ENCODE measurements at regions not wholly inside any gene's neighbourhood (a gene's known extent, or its start where the extent isn't known, plus 50 kb on each side); places are given as distances from the start of the nearest gene placed in this dataset.
"Not testable (repeated sequence)": the region's sequence is repeated elsewhere in the genome, so short reads cannot be mapped to it uniquely, and the experiment has no call there.

DNA sequence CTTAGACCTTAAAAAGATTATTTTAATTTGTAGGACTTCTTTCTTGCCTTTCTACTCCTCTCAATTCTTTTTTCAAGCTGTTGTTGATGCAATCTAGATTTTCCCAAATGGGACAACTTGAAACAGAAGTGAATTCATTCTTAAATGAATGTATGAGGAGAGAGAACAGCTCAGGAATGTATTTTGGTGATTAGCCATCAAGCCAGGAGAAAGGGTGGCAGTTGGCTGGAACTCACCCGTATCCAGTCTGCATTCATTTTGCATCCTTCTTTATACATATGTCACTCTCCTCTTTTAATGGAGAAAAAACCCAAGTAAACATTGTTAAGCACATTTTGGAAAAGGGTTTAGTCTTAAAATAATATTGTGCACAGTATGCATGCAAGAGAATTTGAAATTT, 251.3 kb downstream of the REEP3 start:
- in situ Hi-C loops (cut with HindIII; ENCODE audit: low sequenced_read_pairs) = no loop called here

GRCh38 chr10:63773106-63773505, 251.9 kb downstream of the REEP3 start:
- in situ Hi-C loops (cut with HindIII; ENCODE audit: low sequenced_read_pairs) = no loop called here

- in situ Hi-C loops (cut with HindIII; ENCODE audit: low sequenced_read_pairs) = no loop called here
Observed at GRCh38 chr10:63773962-63774361, 252.8 kb downstream of the REEP3 start.

- in situ Hi-C loops (cut with HindIII; ENCODE audit: low sequenced_read_pairs) = no loop called here
Observed at GRCh38 chr10:63780101-63780500, 258.9 kb downstream of the REEP3 start.

DNA sequence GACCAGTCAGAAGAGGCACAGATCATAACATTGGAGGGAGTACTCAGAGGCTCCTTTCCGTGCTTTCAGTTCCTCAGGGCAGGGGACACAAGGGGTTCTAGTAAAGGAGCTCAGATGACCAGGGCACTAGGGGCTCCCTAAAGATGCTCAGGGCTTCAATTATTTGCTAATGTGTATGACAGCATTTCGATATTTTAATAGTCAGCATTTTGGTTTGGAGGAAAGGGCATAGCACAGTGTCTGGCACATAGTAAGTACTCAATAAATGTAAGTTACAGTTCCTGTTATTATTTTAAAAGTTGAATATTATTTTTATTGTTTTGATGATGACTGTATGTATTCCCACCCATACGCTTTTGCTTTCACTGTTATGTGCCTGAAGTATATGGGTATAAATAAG, 260.0 kb downstream of the REEP3 start:
- in situ Hi-C loops (cut with HindIII; ENCODE audit: low sequenced_read_pairs) = no loop called here

DNA sequence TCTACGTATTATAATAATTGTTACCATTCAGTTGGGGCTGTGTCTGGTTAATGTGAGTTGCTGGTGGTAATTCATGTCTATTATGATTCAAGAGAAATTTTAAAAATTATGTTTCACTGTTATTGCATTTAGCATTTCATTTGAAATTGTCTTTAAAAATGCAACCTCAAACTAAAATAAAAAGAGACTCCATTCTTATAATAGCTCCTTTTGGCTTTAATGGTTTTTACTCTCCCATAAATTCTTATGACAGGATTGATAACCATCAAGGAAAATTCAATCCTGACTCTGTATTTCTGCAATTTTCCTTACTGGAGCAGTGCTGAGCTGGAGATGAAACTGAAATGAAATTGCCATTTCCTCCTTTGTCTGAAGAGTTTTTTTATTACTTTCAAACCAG, 262.7 kb downstream of the REEP3 start:
- in situ Hi-C loops (cut with HindIII; ENCODE audit: low sequenced_read_pairs) = no loop called here

GRCh38 chr10:63788152-63788821, 267.1 kb downstream of the REEP3 start:
- in situ Hi-C loops (cut with HindIII; ENCODE audit: low sequenced_read_pairs) = no loop called here

- in situ Hi-C loops (cut with HindIII; ENCODE audit: low sequenced_read_pairs) = no loop called here
Observed at GRCh38 chr10:63795094-63795860, 274.1 kb downstream of the REEP3 start.

DNA sequence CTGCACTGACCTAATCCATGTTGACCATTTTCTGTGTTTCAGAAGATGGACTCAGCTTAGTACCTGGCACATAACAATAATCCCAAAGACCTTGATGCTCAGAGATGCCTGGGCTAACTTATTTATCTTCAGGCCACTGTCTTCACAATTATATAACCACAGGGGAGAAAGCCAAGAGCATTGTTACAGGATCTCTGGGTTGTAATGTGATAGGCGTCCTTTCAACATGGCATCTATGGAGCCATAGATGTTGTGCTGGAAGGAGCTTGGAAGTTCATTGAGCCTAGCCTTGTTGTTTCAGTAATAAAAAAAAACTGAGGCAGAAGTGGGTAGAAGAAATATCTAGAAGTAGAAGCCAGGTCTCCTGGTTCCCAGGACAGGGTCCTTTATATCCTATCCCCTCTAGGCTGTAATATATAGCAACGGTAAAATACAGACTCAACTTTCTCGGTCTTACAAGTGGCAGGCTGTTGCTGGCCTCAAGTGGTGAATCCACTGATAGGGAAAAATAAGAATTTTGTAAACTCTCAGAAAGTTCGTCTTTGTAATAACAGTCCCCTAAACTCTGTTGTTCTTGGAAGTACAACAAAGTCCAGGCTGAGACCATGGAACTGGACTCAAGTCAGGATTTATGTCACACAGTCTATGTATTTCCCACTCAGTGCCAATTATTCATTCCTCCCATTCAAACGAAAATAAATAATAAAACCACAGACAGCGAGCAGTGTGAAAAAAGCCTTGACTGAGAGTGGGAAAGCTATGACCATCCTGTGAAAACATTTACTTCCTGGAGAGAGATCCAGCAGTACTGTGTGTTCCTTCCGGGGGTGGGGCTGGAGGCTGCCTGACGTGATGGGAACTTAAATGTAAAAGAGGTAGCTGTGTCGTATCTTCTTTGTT, 277.6 kb downstream of the REEP3 start:
- in situ Hi-C loops (cut with HindIII; ENCODE audit: low sequenced_read_pairs) = no loop called here

DNA sequence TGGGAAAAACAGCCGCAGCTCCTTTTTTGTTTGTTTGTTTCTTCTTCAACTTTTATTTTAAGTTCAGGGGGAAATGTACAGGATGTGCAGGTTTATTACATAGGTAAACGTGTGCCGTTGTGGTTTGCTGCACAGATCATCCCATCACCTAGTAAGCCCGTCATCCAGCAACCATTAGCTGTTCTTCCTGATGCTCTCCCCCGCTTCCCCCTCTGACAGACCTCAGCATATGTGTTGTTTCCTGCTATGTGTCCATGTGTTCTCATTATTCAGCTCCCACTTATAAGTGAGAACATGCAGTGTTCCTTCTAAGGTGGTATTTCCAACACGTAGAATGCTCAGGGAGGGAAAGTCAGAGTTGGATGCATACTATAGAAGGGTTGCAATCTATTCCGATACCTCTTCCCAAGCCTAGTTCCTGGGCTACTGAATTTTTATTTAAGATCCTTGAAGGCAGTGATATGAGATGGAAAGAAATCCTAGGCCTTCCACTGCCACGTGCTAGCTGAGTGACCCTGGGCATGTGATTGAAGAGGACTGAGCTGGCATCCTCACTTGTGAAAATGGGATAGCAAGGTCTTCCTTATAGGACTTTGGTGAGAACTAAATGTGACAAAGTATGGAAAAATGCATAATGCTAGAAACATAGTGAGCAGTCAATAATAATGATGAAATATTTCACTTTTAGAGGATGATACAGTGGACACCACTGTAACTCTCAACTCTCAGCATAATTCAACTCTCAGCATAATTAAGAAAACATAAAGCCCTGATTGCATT, 278.5 kb downstream of the REEP3 start:
- in situ Hi-C loops (cut with HindIII; ENCODE audit: low sequenced_read_pairs) = no loop called here

GRCh38 chr10:63801166-63801565, 280.0 kb downstream of the REEP3 start:
- in situ Hi-C loops (cut with HindIII; ENCODE audit: low sequenced_read_pairs) = no loop called here

- in situ Hi-C loops (cut with HindIII; ENCODE audit: low sequenced_read_pairs) = no loop called here
Observed at GRCh38 chr10:63806330-63806729, 285.1 kb downstream of the REEP3 start.

DNA sequence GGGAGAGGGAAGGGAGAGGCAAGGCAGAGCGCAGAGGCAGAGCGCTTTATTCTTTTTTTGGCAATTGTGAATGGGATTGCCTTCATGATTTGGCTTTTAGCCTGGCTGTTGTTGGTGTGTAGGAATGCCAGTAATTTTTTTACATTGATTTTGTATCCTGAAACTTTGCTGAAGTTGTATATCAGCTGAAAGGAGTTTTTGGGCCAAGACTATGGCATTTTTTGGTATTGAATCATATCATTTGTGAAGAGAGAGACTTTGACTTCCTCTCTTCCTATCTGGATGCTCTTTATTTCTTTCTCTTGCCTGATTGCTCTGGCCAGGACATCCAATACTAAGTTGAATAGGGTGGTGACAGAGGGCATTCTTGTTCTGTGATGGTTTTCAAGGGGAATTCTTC, 291.3 kb downstream of the REEP3 start:
- in situ Hi-C loops (cut with HindIII; ENCODE audit: low sequenced_read_pairs) = no loop called here

- in situ Hi-C loops (cut with HindIII; ENCODE audit: low sequenced_read_pairs) = no loop called here
Observed at GRCh38 chr10:63819753-63820329, 298.6 kb downstream of the REEP3 start.

- in situ Hi-C loops (cut with HindIII; ENCODE audit: low sequenced_read_pairs) = no loop called here
Observed at GRCh38 chr10:63822496-63822895, 301.3 kb downstream of the REEP3 start.

DNA sequence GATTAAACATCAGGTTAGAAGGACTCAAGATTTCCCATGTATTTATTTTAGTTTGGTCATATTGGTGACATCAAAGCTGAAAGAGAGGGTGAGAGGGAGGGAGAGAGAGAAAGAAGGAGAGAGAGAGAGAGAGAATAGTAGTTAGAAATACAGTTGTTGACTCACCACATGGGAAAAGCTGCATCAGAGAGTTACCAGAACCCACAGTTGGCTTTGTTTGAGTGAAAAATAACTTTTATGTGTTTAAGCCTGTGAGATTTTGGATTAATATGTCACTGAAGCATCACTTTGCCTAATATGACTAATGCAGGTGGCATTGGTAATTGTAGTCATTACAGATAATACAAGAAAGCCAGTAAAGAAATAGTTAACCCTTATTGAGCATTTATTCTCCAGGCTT, 303.9 kb downstream of the REEP3 start:
- in situ Hi-C loops (cut with HindIII; ENCODE audit: low sequenced_read_pairs) = no loop called here

- in situ Hi-C loops (cut with HindIII; ENCODE audit: low sequenced_read_pairs) = no loop called here
Observed at GRCh38 chr10:63825766-63826165, 304.6 kb downstream of the REEP3 start.

GRCh38 chr10:63827018-63827417, 305.8 kb downstream of the REEP3 start:
- in situ Hi-C loops (cut with HindIII; ENCODE audit: low sequenced_read_pairs) = not testable (repeated sequence)

GRCh38 chr10:63829020-63829419, 307.8 kb downstream of the REEP3 start:
- in situ Hi-C loops (cut with HindIII; ENCODE audit: low sequenced_read_pairs) = no loop called here

GRCh38 chr10:63829573-63830149, 308.5 kb downstream of the REEP3 start:
- in situ Hi-C loops (cut with HindIII; ENCODE audit: low sequenced_read_pairs) = no loop called here
